ENCODE measurements at regions not wholly inside any gene's neighbourhood (a gene's known extent, or its start where the extent isn't known, plus 50 kb on each side); places are given as distances from the start of the nearest gene placed in this dataset.
"Not testable (repeated sequence)": the region's sequence is repeated elsewhere in the genome, so short reads cannot be mapped to it uniquely, and the experiment has no call there.

- H3K4me3 Mint-ChIP-seq: no peak overlapping the region
- no peaks in the 10 kb centered on the region for H3K9me3 ChIP-seq (ENCODE audit: control insufficient read depth in 1 of 2, low read length in 2 of 2)
- intact Hi-C loops (cut with micrococcal nuclease): no loop called here
- H3K4me1 ChIP-seq (ENCODE audit: insufficient read depth, low read length): peaks cover 5% of the 10 kb centered on the region
- no peak overlapping the region for H3K4me3 ChIP-seq (ENCODE audit: low read length in 2 of 2)
- no peaks in the 10 kb centered on the region for H3K36me3 Mint-ChIP-seq
- DNase-seq: no peak
- no peak overlapping the region for H3K27ac ChIP-seq (ENCODE audit: low read depth, low read length)
- H3K9me3 Mint-ChIP-seq: peaks cover 0 to 3% (median 0%) of the 10 kb centered on the region in 8 donors
- H3K4me1 Mint-ChIP-seq: peaks cover 2 to 7% (median 6%) of the 10 kb centered on the region in 4 donors
- POLR2A ChIA-PET (ENCODE audit: partially characterized antibody): no interaction called here
- CTCF ChIA-PET (ENCODE audit: partially characterized antibody): interaction anchor here (1.2 kb wide), 1 partner anchor 25 kb away, joined by 4 read pairs; no protein-coding TSS in a partner anchor
- H3K27me3 Mint-ChIP-seq: no peaks in the 10 kb centered on the region
- H3K36me3 ChIP-seq (ENCODE audit: insufficient read depth, low read length): no peaks in the 10 kb centered on the region
- H3K27me3 ChIP-seq (ENCODE audit: insufficient read depth, low read length): no peaks in the 10 kb centered on the region
- H3K27ac Mint-ChIP-seq: no peak overlapping the region
Observed at GRCh38 chrX:8043121-8043520, 115.9 kb upstream of the PNPLA4 start.

DNA sequence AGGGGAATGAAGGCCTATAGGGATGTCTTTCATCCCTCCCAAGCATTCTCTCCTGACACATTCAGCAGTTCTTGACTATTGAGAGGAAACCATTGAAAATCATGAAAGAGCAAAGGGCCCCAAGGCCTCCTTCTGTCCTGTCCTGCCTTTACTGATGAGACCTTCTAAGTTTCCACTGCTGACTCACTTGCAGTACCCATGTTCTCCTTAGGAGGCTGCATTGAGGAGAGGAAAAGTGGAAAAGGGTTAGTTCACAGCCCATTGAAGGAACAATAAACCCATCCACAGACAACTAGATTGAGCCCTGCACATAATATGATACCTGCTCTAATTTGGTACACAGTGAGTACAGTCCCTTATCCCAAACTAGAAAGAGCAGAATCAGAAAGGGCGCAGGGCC lies 115.1 kb upstream of the PNPLA4 start:
- H3K4me1 Mint-ChIP-seq: peaks cover 8 to 15% (median 13%) of the 10 kb centered on the region in 4 donors
- ChIA-PET POLR2A (ENCODE audit: partially characterized antibody) (no interaction called here), CTCF (ENCODE audit: partially characterized antibody) (no interaction called here)
- no peak overlapping the region for H3K27ac Mint-ChIP-seq
- H3K27me3 Mint-ChIP-seq: no peaks in the 10 kb centered on the region
- DNase-seq: no peak
- intact Hi-C loops (cut with micrococcal nuclease): no loop called here
- Histone ChIP-seq H3K4me1 (ENCODE audit: insufficient read depth, low read length) (peaks cover 13% of the 10 kb centered on the region), H3K27ac (ENCODE audit: low read depth, low read length) (no peak overlapping the region), H3K4me3 (ENCODE audit: low read length in 2 of 2) (no peak overlapping the region), H3K36me3 (ENCODE audit: insufficient read depth, low read length) (no peaks in the 10 kb centered on the region), H3K9me3 (ENCODE audit: control insufficient read depth in 1 of 2, low read length in 2 of 2) (no peaks in the 10 kb centered on the region), H3K27me3 (ENCODE audit: insufficient read depth, low read length) (no peaks in the 10 kb centered on the region)
- H3K36me3 Mint-ChIP-seq: no peaks in the 10 kb centered on the region
- peaks cover 0 to 3% (median 0%) of the 10 kb centered on the region in 8 donors for H3K9me3 Mint-ChIP-seq
- H3K4me3 Mint-ChIP-seq: no peak overlapping the region

DNA sequence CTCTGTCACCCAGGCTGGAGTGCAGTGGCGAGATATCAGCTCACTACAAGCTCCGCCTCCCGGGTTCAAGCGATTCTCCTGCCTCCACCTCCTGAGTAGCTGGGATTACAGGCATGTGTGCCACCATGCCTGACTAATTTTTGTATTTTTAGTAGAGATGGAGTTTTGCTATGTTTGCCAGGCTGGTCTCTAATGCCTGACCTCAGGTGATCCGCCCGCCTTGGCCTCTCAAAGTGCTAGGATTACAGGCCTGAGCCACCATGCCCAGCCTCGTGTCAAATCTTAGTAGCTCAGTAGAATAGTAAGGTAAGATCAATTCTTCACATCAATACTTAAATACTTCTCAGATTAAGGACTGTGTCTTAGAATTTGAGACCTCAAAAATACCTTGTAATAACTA lies 112.5 kb upstream of the PNPLA4 start:
- CTCF ChIA-PET (ENCODE audit: partially characterized antibody); H3K27ac ChIP-seq (ENCODE audit: low read depth, low read length); POLR2A ChIA-PET (ENCODE audit: partially characterized antibody); H3K27me3 Mint-ChIP-seq; H3K36me3 Mint-ChIP-seq; H3K4me3 ChIP-seq (ENCODE audit: low read length in 2 of 2); H3K27ac Mint-ChIP-seq; intact Hi-C loops (cut with micrococcal nuclease); H3K9me3 ChIP-seq (ENCODE audit: control insufficient read depth in 1 of 2, low read length in 2 of 2); H3K36me3 ChIP-seq (ENCODE audit: insufficient read depth, low read length); DNase-seq; H3K4me3 Mint-ChIP-seq; H3K27me3 ChIP-seq (ENCODE audit: insufficient read depth, low read length); H3K9me3 Mint-ChIP-seq: not testable (repeated sequence)
- H3K4me1 ChIP-seq (ENCODE audit: insufficient read depth, low read length): peaks cover 15% of the 10 kb centered on the region
- peaks cover 8 to 25% (median 15%) of the 10 kb centered on the region in 4 donors for H3K4me1 Mint-ChIP-seq

GRCh38 chrX:8037593-8038348 lies 110.6 kb upstream of the PNPLA4 start:
- no peak for DNase-seq
- H3K9me3 ChIP-seq (ENCODE audit: control insufficient read depth in 1 of 2, low read length in 2 of 2): no peaks in the 10 kb centered on the region
- peaks cover 8 to 25% (median 15%) of the 10 kb centered on the region in 4 donors for H3K4me1 Mint-ChIP-seq
- H3K27me3 Mint-ChIP-seq: peaks cover 0 to under 1% of the 10 kb centered on the region in 2 donors
- intact Hi-C loops (cut with micrococcal nuclease): loop anchor here (1.0 kb wide), 1 partner anchor 25 kb away; no protein-coding TSS in a partner anchor
- no peaks in the 10 kb centered on the region for H3K36me3 Mint-ChIP-seq
- POLR2A ChIA-PET (ENCODE audit: partially characterized antibody): no interaction called here
- no peaks in the 10 kb centered on the region for H3K27me3 ChIP-seq (ENCODE audit: insufficient read depth, low read length)
- CTCF ChIA-PET (ENCODE audit: partially characterized antibody): no interaction called here
- peaks cover 15% of the 10 kb centered on the region for H3K4me1 ChIP-seq (ENCODE audit: insufficient read depth, low read length)
- no peak overlapping the region for H3K4me3 ChIP-seq (ENCODE audit: low read length in 2 of 2)
- H3K4me3 Mint-ChIP-seq: peak overlapping the region; percentile 67 to 89 (median 80)
- no peaks in the 10 kb centered on the region for H3K9me3 Mint-ChIP-seq
- no peak overlapping the region for H3K27ac ChIP-seq (ENCODE audit: low read depth, low read length)
- peak overlapping the region; percentile 4 to 90 (median 78) for H3K27ac Mint-ChIP-seq
- no peaks in the 10 kb centered on the region for H3K36me3 ChIP-seq (ENCODE audit: insufficient read depth, low read length)

- no peak for DNase-seq
- H3K36me3 ChIP-seq (ENCODE audit: insufficient read depth, low read length): no peaks in the 10 kb centered on the region
- intact Hi-C loops (cut with micrococcal nuclease): loop anchor here (1.0 kb wide), 1 partner anchor 25 kb away; no protein-coding TSS in a partner anchor
- no peaks in the 10 kb centered on the region for H3K9me3 Mint-ChIP-seq
- H3K27ac ChIP-seq (ENCODE audit: low read depth, low read length): no peak overlapping the region
- H3K4me1 Mint-ChIP-seq: peaks cover 8 to 25% (median 15%) of the 10 kb centered on the region in 4 donors
- ChIA-PET POLR2A (ENCODE audit: partially characterized antibody) (no interaction called here), CTCF (ENCODE audit: partially characterized antibody) (no interaction called here)
- no peak overlapping the region for H3K4me3 ChIP-seq (ENCODE audit: low read length in 2 of 2)
- H3K4me3 Mint-ChIP-seq: peak overlapping the region in 4 of 8 donors; percentile 5 to 82 (median 74)
- no peaks in the 10 kb centered on the region for H3K36me3 Mint-ChIP-seq
- H3K9me3 ChIP-seq (ENCODE audit: control insufficient read depth in 1 of 2, low read length in 2 of 2): no peaks in the 10 kb centered on the region
- peaks cover 0 to 2% of the 10 kb centered on the region in 2 donors for H3K27me3 Mint-ChIP-seq
- no peaks in the 10 kb centered on the region for H3K27me3 ChIP-seq (ENCODE audit: insufficient read depth, low read length)
- H3K27ac Mint-ChIP-seq: peak overlapping the region in 1 of 7 donors; percentile 78
- peaks cover 15% of the 10 kb centered on the region for H3K4me1 ChIP-seq (ENCODE audit: insufficient read depth, low read length)
Observed at GRCh38 chrX:8036914-8037313, 109.7 kb upstream of the PNPLA4 start.

DNA sequence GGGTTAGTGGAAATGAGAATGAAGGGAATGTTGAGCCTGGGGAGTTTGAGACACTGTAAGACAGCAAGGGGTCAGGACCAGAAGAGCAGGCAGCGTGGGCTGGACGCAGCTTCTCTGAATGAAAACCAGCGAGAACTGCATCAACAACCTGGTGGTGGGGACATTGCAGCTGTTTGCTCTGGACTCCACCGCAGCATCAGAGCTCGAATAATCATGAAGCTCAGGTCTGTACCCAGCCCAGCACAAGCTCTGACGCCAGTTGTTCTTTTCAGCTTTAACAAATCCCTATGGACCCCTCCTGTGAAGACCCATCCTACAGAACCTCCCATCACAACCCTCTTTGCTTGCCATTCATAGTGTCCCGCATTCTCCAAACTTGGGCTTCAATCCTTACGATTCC lies 106.8 kb upstream of the PNPLA4 start:
- Mint-ChIP-seq H3K27ac (no peak overlapping the region), H3K4me1 (peaks cover 8 to 25% (median 15%) of the 10 kb centered on the region in 4 donors)
- intact Hi-C loops (cut with micrococcal nuclease): no loop called here

GRCh38 chrX:8033175-8033574 lies 106.0 kb upstream of the PNPLA4 start:
- no peaks in the 10 kb centered on the region for H3K9me3 ChIP-seq (ENCODE audit: control insufficient read depth in 1 of 2, low read length in 2 of 2)
- Mint-ChIP-seq H3K9me3 (no peaks in the 10 kb centered on the region), H3K27me3 (peaks cover 0 to 2% of the 10 kb centered on the region in 2 donors), H3K4me1 (peaks cover 6 to 19% (median 9%) of the 10 kb centered on the region in 4 donors), H3K36me3 (no peaks in the 10 kb centered on the region), H3K4me3 (no peak overlapping the region), H3K27ac (no peak overlapping the region)
- H3K27me3 ChIP-seq (ENCODE audit: insufficient read depth, low read length): no peaks in the 10 kb centered on the region
- DNase-seq: no peak
- CTCF ChIA-PET (ENCODE audit: partially characterized antibody): interaction anchor here (0.7 kb wide), 1 partner anchor 18 kb away, joined by 3 read pairs; no protein-coding TSS in a partner anchor
- intact Hi-C loops (cut with micrococcal nuclease): no loop called here
- H3K4me1 ChIP-seq (ENCODE audit: insufficient read depth, low read length): peaks cover 11% of the 10 kb centered on the region
- no peak overlapping the region for H3K4me3 ChIP-seq (ENCODE audit: low read length in 2 of 2)
- H3K36me3 ChIP-seq (ENCODE audit: insufficient read depth, low read length): no peaks in the 10 kb centered on the region
- POLR2A ChIA-PET (ENCODE audit: partially characterized antibody): no interaction called here
- H3K27ac ChIP-seq (ENCODE audit: low read depth, low read length): no peak overlapping the region

More for the DNA sequence above, 106.8 kb upstream of the PNPLA4 start:
- Histone ChIP-seq H3K27ac (ENCODE audit: low read depth, low read length) (no peak overlapping the region), H3K4me1 (ENCODE audit: insufficient read depth, low read length) (peaks cover 15% of the 10 kb centered on the region), H3K4me3 (ENCODE audit: low read length in 2 of 2) (no peak overlapping the region), H3K27me3 (ENCODE audit: insufficient read depth, low read length) (no peaks in the 10 kb centered on the region), H3K36me3 (ENCODE audit: insufficient read depth, low read length) (no peaks in the 10 kb centered on the region), H3K9me3 (ENCODE audit: control insufficient read depth in 1 of 2, low read length in 2 of 2) (no peaks in the 10 kb centered on the region)
- Mint-ChIP-seq H3K9me3 (no peaks in the 10 kb centered on the region), H3K27me3 (peaks cover 0 to 2% of the 10 kb centered on the region in 2 donors), H3K36me3 (no peaks in the 10 kb centered on the region), H3K4me3 (no peak overlapping the region)
- ChIA-PET POLR2A (ENCODE audit: partially characterized antibody) (no interaction called here), CTCF (ENCODE audit: partially characterized antibody) (no interaction called here)
- DNase-seq: no peak
